NCI-H2107 treated with DMSO at 0.1 percent for 48 hours (cell line): ENCODE measurements at regions not wholly inside any gene's neighbourhood (a gene's known extent, or its start where the extent isn't known, plus 50 kb on each side); places are given as distances from the start of the nearest gene placed in this dataset.

Experiments used
- DNase-seq: peaks from one replicate; lab custom pipeline; 2025; ENCODE audit not compliant: unreplicated experiment; lab: John Stamatoyannopoulos, UW

DNA sequence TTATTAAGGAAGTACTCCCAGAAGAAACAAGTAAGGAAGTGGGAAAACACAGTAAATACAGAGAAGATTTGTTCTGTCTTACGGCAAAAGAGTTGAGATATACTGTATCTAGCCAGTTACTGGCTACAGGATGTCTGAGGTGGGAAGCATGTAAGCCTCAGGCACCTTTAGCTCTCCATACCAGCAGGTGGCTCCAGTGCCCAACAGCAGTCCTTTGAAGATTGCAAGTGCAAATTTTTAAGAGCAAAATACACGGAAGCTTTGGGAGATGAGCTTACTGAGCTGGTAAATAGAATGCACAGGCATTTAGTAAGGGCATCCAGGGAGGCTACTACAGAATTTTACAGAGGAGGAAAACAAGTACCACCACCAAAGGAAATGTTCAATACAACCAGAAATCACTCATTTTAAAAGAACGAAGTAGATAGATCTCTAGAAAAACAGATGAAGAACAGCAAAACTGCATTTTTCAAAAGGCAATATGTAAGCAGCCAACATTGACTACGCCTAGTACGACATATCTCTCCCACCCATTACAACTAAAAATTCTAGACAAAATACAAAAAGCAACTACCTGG, 57.9 kb upstream of the VSTM2B start:
- peak; percentile 28 for DNase-seq

DNA sequence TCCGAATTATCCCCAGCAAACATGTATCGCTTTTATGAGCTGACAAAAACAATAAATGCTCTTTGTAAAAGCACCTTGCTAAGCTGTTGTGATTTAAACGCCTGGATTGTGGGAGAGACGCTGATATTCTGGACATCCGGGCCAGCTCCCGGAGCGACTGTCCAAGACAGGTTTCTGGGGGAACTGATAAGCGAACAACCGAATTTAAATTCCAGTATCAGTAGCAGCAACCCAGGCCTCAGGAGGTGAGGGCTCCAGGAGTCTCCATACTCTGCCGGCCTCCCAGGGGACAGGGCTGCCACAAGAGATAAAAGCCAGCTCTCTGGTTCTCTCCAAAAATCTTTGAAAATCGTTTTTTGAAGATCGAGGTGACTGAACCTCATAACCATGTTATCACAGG, 50.3 kb upstream of the VSTM2B start:
- no peak for DNase-seq
